HepG2 (cell line): ENCODE measurements at regions not wholly inside any gene's neighbourhood (a gene's known extent, or its start where the extent isn't known, plus 50 kb on each side); places are given as distances from the start of the nearest gene placed in this dataset.

Source experiments
- ATAC-seq: fragments of 200-7000 bp; cut with Tn5 transposase; 3 replicates; pipeline ENCODE4 v1.9.1; 2020; ENCODE audit warnings: mild to moderate bottlenecking, moderate library complexity
- BruUV-seq: library from RNA; stranded (reverse); fragments of 400-500 nt; replicated peaks from 2 replicates; lab custom pipeline; 2021; lab: Mats Ljungman, UMichigan
- CTCF ChIA-PET: fragments of 300-600 bp; formaldehyde crosslinking; extraction: SDS; loops from one replicate; lab custom pipeline; 2021; ENCODE audit warnings: low total read pairs, inconsistent platforms, low intra/inter-chr PET ratio; lab: Yijun Ruan, JAX
- POLR2A ChIA-PET: fragments of 350-600 bp; sonication (Branson Sonifier 250); formaldehyde crosslinking; loops from one replicate; lab custom pipeline; 2020; ENCODE audit warnings: antibody characterized with exemption, inconsistent platforms; lab: Yijun Ruan, JAX
- DNase-seq: peaks from one replicate; pipeline ENCODE4 v3.0.0-alpha.2; 2015; ENCODE audit warnings: low spot score
- FAIRE-seq: peaks from 3 replicates; lab custom pipeline; 2011; peaks lifted over from hg19 to GRCh38; lab: Jason Lieb, UNC
- H2AFZ ChIP-seq: one replicate; pipeline ENCODE4 v1.6.1; 2011; ENCODE audit warnings: low read length, inconsistent platforms
- H3K27ac ChIP-seq: fragments of 300-600 bp; 3 replicates; pipeline ENCODE4 v1.8.0; 2011; ENCODE audit warnings: mixed run types, mild to moderate bottlenecking, mixed read lengths, low read length, inconsistent platforms; ENCODE audit not compliant: insufficient read depth; ENCODE audit errors: extremely low read length
- H3K27me3 ChIP-seq, 2 experiments: fragments of 200-600 bp in 1 of 2; 2 replicates in 1 of 2; 3 replicates in 1 of 2; pipeline versions ENCODE4 v1.6.0 to v1.8.0; 2011; ENCODE audit warnings: low read length in 2 of 2, mild to moderate bottlenecking in 2 of 2, moderate library complexity in 2 of 2, inconsistent platforms in 1 of 2; ENCODE audit not compliant: insufficient read depth in 2 of 2, control insufficient read depth in 1 of 2
- H3K36me3 ChIP-seq, 2 experiments: fragments of 200-600 bp in 1 of 2; replicated peaks in 1 of 2; 2 replicates in 1 of 2; 3 replicates in 1 of 2; pipeline versions ENCODE4 v1.5.1 to v1.8.0; 2011; ENCODE audit warnings: low read length in 2 of 2, inconsistent platforms in 1 of 2; ENCODE audit not compliant: insufficient read depth in 2 of 2, control insufficient read depth in 1 of 2
- H3K4me1 ChIP-seq: 2 replicates; pipeline ENCODE4 v1.5.1; 2012; ENCODE audit warnings: low read length, inconsistent platforms; ENCODE audit not compliant: insufficient read depth
- H3K4me2 ChIP-seq: 2 replicates; pipeline ENCODE4 v1.6.0; 2011; ENCODE audit warnings: low read depth, low read length, inconsistent platforms
- H3K4me3 ChIP-seq, 3 experiments: fragments of 200-600 bp in 1 of 3; sonication (generic), shearing (Covaris generic) in 1 of 3; replicated peaks in 1 of 3; 2 replicates each; pipeline ENCODE4 v1.5.1; 2011 to 2016; ENCODE audit warnings: low read length in 3 of 3, inconsistent platforms in 2 of 3, low read depth in 2 of 3, mild to moderate bottlenecking in 2 of 3, control low read depth in 1 of 3, mixed read lengths in 1 of 3; ENCODE audit not compliant: insufficient read depth in 1 of 3
- H3K79me2 ChIP-seq: one replicate; pipeline ENCODE4 v1.6.1; 2011; ENCODE audit warnings: low read length, inconsistent platforms; ENCODE audit not compliant: insufficient read depth
- H3K9ac ChIP-seq: 2 replicates; pipeline ENCODE4 v1.6.0; 2011; ENCODE audit warnings: mild to moderate bottlenecking, low read depth, low read length, inconsistent platforms; ENCODE audit not compliant: insufficient read depth
- H3K9me3 ChIP-seq: 2 replicates; pipeline ENCODE4 v1.5.1; 2012; ENCODE audit warnings: mild to moderate bottlenecking, low read length
- H4K20me1 ChIP-seq: 2 replicates; pipeline ENCODE4 v1.6.0; 2011; ENCODE audit warnings: inconsistent platforms, mild to moderate bottlenecking, low read length, moderate library complexity; ENCODE audit not compliant: insufficient read depth
- DRAP1 ChIP-seq: IDR thresholded peaks from 2 replicates; pipeline ENCODE4 v1.6.1; 2016; ENCODE audit warnings: missing genetic modification reagents, missing compliant biosample characterization
- PHF8 ChIP-seq: sonication (generic); formaldehyde crosslinking; IDR thresholded peaks from 2 replicates; pipeline ENCODE4 v1.5.0; 2020; ENCODE audit warnings: missing genetic modification reagents
- REL ChIP-seq: sonication (generic); formaldehyde crosslinking; conservative IDR thresholded peaks from 2 replicates; pipeline ENCODE4 v1.8.0; 2022; ENCODE audit warnings: mild to moderate bottlenecking, missing genetic modification reagents, moderate library complexity
- SAFB2 ChIP-seq: sonication (generic); formaldehyde crosslinking; IDR thresholded peaks from 2 replicates; pipeline ENCODE4 v1.5.1; 2020; ENCODE audit warnings: missing genetic modification reagents, low read depth, mild to moderate bottlenecking, borderline replicate concordance
- THAP7 ChIP-seq: sonication (generic); formaldehyde crosslinking; IDR thresholded peaks from 2 replicates; pipeline ENCODE4 v1.8.1; 2023; ENCODE audit warnings: mild to moderate bottlenecking, missing genetic modification reagents
- ZNF136 ChIP-seq: sonication (generic); formaldehyde crosslinking; IDR thresholded peaks from 2 replicates; pipeline ENCODE4 v1.8.1; 2022; ENCODE audit warnings: low read depth, mild to moderate bottlenecking, moderate library complexity, missing genetic modification reagents
- ZNF263 ChIP-seq: sonication (generic); formaldehyde crosslinking; IDR thresholded peaks from 2 replicates; pipeline ENCODE4 v1.4.0; 2020; ENCODE audit warnings: missing genetic modification reagents
- ZNF570 ChIP-seq: sonication (generic); formaldehyde crosslinking; IDR thresholded peaks from 2 replicates; pipeline ENCODE4 v1.4.0; 2020; ENCODE audit warnings: mild to moderate bottlenecking, missing genetic modification reagents, borderline replicate concordance
- WGBS: methylation state at CpG from one replicate; pipeline ENCODE4 v1.1.6; 2017; ENCODE audit warnings: low lambda C conversion rate; 5-methylcytosine and 5-hydroxymethylcytosine counted together
- in situ Hi-C: cut with HindIII; loops from 2 replicates; pipeline ENCODE4 v1.10.0; 2017; ENCODE audit warnings: low pct_unique_long_range_greater_than_20kb; ENCODE audit not compliant: extremely low pct_ligation_motif_present
- intact Hi-C: fragments of 100-400 bp; cut with micrococcal nuclease; formaldehyde crosslinking; loops from one replicate; pipeline ENCODE4 v1.10.0; 2022; ENCODE audit not compliant: unreplicated experiment
- TF ChIP-seq, protein P1 (sequence below): sonication (generic); formaldehyde crosslinking; IDR thresholded peaks from 2 replicates; pipeline ENCODE4 v1.4.0; 2020; ENCODE audit warnings: missing genetic modification reagents
- TF ChIP-seq, protein P2 (sequence below): sonication (generic); formaldehyde crosslinking; IDR thresholded peaks from 2 replicates; pipeline ENCODE4 v1.8.0; 2023; ENCODE audit warnings: mild to moderate bottlenecking, missing genetic modification reagents

GRCh38 chr1:37315371-37315846 is 159.0 kb upstream of the ZC3H12A start:
- Histone ChIP-seq H3K4me3 (no peak overlapping the region), H4K20me1 (no peaks in the 10 kb centered on the region), H2AFZ (no peak overlapping the region), H3K4me1 (no peaks in the 10 kb centered on the region), H3K36me3 (no peaks in the 10 kb centered on the region), H3K9ac (no peak overlapping the region), H3K27me3 (peaks cover 9 to 40% of the 10 kb centered on the region in 2 experiments; a peak in 3 of 5 replicates), H3K27ac (no peak overlapping the region), H3K9me3 (no peaks in the 10 kb centered on the region), H3K4me2 (no peak overlapping the region), H3K79me2 (no peaks in the 10 kb centered on the region)
- no TSS peak for BruUV-seq
- in situ Hi-C loops (no loop called here), intact Hi-C loops (no loop called here)
- DNase-seq (no peak), FAIRE-seq (no peak), ATAC-seq (no peak)
- 0% methylated on average over 4 of the region's 4 CpGs for WGBS
- CTCF ChIA-PET = no interaction called here
- POLR2A ChIA-PET = no interaction called here
- TF ChIP-seq, protein P1, sequence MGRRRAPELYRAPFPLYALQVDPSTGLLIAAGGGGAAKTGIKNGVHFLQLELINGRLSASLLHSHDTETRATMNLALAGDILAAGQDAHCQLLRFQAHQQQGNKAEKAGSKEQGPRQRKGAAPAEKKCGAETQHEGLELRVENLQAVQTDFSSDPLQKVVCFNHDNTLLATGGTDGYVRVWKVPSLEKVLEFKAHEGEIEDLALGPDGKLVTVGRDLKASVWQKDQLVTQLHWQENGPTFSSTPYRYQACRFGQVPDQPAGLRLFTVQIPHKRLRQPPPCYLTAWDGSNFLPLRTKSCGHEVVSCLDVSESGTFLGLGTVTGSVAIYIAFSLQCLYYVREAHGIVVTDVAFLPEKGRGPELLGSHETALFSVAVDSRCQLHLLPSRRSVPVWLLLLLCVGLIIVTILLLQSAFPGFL (CRISPR knock-in tag) = no peak
- TF ChIP-seq PHF8 (CRISPR knock-in tag) (no peak), THAP7 (CRISPR knock-in tag) (no peak), REL (CRISPR knock-in tag) (no peak), ZNF136 (CRISPR knock-in tag) (no peak), DRAP1 (CRISPR knock-in tag) (no peak), ZNF570 (CRISPR knock-in tag) (no peak), SAFB2 (no peak), ZNF263 (no peak)
- TF ChIP-seq, protein P2, sequence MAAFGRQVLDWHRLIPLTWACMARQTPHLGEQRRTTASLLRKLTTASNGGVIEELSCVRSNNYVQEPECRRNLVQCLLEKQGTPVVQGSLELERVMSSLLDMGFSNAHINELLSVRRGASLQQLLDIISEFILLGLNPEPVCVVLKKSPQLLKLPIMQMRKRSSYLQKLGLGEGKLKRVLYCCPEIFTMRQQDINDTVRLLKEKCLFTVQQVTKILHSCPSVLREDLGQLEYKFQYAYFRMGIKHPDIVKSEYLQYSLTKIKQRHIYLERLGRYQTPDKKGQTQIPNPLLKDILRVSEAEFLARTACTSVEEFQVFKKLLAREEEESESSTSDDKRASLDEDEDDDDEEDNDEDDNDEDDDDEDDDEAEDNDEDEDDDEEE = no peak
